PFSK-1 (cell line): ENCODE measurements at regions not wholly inside any gene's neighbourhood (a gene's known extent, or its start where the extent isn't known, plus 50 kb on each side); places are given as distances from the start of the nearest gene placed in this dataset.

Experiments used
- POLR2AphosphoS5 ChIP-seq: IDR thresholded peaks from 2 replicates; pipeline ENCODE4 v1.6.1; 2012; ENCODE audit warnings: low read depth, mild to moderate bottlenecking, control low read depth, low read length, moderate library complexity
- TAF1 ChIP-seq: IDR thresholded peaks from 2 replicates; pipeline ENCODE4 v1.6.1; 2012; ENCODE audit warnings: low read length, control low read depth, borderline replicate concordance; ENCODE audit not compliant: insufficient read depth
- TF ChIP-seq, protein P1 (sequence below), 2 experiments: IDR thresholded peaks; 2 replicates each; pipeline versions ENCODE4 v1.6.1 to v1.8.0; 2011 to 2012; ENCODE audit warnings: low read depth in 2 of 2, low read length in 2 of 2, control low read depth in 1 of 2, inconsistent platforms in 1 of 2, mild to moderate bottlenecking in 1 of 2, moderate library complexity in 1 of 2; ENCODE audit not compliant: insufficient read depth in 1 of 2

- no peak for TF ChIP-seq POLR2AphosphoS5
- TF ChIP-seq, protein P1, sequence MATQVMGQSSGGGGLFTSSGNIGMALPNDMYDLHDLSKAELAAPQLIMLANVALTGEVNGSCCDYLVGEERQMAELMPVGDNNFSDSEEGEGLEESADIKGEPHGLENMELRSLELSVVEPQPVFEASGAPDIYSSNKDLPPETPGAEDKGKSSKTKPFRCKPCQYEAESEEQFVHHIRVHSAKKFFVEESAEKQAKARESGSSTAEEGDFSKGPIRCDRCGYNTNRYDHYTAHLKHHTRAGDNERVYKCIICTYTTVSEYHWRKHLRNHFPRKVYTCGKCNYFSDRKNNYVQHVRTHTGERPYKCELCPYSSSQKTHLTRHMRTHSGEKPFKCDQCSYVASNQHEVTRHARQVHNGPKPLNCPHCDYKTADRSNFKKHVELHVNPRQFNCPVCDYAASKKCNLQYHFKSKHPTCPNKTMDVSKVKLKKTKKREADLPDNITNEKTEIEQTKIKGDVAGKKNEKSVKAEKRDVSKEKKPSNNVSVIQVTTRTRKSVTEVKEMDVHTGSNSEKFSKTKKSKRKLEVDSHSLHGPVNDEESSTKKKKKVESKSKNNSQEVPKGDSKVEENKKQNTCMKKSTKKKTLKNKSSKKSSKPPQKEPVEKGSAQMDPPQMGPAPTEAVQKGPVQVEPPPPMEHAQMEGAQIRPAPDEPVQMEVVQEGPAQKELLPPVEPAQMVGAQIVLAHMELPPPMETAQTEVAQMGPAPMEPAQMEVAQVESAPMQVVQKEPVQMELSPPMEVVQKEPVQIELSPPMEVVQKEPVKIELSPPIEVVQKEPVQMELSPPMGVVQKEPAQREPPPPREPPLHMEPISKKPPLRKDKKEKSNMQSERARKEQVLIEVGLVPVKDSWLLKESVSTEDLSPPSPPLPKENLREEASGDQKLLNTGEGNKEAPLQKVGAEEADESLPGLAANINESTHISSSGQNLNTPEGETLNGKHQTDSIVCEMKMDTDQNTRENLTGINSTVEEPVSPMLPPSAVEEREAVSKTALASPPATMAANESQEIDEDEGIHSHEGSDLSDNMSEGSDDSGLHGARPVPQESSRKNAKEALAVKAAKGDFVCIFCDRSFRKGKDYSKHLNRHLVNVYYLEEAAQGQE (IDR thresholded peaks at IDR 0.05; ENCODE audit: insufficient read depth in 1 of 2, low read depth in 2 of 2, low read length in 2 of 2) = no peak
- no peak for TF ChIP-seq TAF1
These were observed 483.7 kb downstream of the TAF11L14 start for GRCh38 chr5:18117968-18118367.
